ENCODE measurements at regions not wholly inside any gene's neighbourhood (a gene's known extent, or its start where the extent isn't known, plus 50 kb on each side); places are given as distances from the start of the nearest gene placed in this dataset.

DNA sequence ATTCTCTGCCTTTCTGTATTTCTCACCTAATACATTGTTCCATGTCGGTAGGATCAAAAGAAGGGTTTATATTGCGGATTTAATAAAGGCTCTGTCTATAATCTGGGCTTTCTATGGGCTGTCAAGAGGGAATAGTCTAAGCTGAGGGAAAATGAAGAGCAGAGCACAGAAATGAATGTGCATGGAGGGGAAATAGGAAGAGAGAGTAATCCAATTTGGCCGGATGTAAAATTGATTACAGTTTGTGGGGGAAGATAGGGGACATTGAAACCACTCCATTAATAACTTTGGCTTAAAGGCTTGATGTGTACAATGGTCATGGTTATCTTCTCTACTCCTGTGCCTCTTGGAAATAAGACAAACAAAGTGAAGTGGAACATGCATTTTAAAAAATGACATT, 334.2 kb upstream of the CDH8 start:
- H3K4me3 ChIP-seq (ENCODE audit: low read depth, low read length), result no peak overlapping the region
- DNase-seq (ENCODE audit: low read depth), result no peak
- TF ChIP-seq, protein P1, sequence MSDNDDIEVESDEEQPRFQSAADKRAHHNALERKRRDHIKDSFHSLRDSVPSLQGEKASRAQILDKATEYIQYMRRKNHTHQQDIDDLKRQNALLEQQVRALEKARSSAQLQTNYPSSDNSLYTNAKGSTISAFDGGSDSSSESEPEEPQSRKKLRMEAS (IDR thresholded peaks at IDR 0.05; ENCODE audit: low read depth, low read length), result no peak
- TF ChIP-seq, protein P2, sequence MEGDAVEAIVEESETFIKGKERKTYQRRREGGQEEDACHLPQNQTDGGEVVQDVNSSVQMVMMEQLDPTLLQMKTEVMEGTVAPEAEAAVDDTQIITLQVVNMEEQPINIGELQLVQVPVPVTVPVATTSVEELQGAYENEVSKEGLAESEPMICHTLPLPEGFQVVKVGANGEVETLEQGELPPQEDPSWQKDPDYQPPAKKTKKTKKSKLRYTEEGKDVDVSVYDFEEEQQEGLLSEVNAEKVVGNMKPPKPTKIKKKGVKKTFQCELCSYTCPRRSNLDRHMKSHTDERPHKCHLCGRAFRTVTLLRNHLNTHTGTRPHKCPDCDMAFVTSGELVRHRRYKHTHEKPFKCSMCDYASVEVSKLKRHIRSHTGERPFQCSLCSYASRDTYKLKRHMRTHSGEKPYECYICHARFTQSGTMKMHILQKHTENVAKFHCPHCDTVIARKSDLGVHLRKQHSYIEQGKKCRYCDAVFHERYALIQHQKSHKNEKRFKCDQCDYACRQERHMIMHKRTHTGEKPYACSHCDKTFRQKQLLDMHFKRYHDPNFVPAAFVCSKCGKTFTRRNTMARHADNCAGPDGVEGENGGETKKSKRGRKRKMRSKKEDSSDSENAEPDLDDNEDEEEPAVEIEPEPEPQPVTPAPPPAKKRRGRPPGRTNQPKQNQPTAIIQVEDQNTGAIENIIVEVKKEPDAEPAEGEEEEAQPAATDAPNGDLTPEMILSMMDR (IDR thresholded peaks at IDR 0.05; ENCODE audit: low read depth, low read length), result no peak
- TF ChIP-seq POLR2A (IDR thresholded peaks at IDR 0.05; ENCODE audit: extremely low read depth, insufficient read length), result no peak

DNA sequence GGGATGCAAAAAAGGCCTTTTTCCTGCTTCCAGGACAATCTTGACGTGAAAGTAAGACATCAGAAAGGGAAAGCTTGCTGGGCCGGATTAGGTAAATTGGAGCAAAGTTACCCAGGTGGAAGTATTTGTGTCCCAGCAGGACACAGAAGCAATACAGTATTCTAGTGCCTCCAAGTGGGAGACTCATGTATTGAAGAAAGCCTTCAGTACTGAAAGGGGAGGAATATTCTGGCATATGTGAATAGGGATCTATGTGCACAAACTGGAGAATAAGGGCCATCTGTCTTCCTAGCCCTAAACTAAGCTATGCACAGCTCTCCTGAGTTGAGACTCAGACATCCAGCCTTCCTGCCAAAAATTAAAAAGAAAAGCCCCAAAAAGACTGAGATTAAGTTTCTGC, 327.3 kb upstream of the CDH8 start:
- no peak overlapping the region for H3K4me3 ChIP-seq (ENCODE audit: low read depth, low read length)
- peak; percentile 2 for DNase-seq (ENCODE audit: low read depth)
- no peak for TF ChIP-seq POLR2A (IDR thresholded peaks at IDR 0.05; ENCODE audit: extremely low read depth, insufficient read length)
- no peak for TF ChIP-seq MYC (IDR thresholded peaks at IDR 0.05; ENCODE audit: low read depth, low read length)
- TF ChIP-seq, protein P1 (IDR thresholded peaks at IDR 0.05; ENCODE audit: low read depth, low read length), result no peak
- TF ChIP-seq, protein P2 (IDR thresholded peaks at IDR 0.05; ENCODE audit: low read depth, low read length), result no peak

DNA sequence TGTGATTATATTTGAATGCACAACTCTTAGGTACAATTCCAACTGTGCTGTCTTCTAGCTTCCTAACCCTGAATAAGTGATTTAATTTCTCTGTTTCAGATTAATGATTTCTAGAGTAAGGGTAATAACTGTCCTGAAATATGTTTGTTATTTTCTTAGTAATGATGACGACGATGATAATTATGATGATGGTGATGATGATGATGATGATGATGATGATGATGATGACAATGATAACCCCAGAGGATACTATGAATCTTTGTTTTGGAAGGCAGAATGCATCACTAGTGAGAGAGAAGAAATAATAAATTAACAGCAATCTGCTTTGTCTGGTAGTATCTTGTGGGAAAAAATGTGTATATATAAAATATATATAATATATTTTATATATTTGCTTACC, 317.1 kb upstream of the CDH8 start:
- TF ChIP-seq, protein P2 (IDR thresholded peaks at IDR 0.05; ENCODE audit: low read depth, low read length), result no peak
- TF ChIP-seq POLR2A (IDR thresholded peaks at IDR 0.05; ENCODE audit: extremely low read depth, insufficient read length) (no peak), MYC (IDR thresholded peaks at IDR 0.05; ENCODE audit: low read depth, low read length) (no peak)
- TF ChIP-seq, protein P1 (IDR thresholded peaks at IDR 0.05; ENCODE audit: low read depth, low read length), result no peak
- DNase-seq (ENCODE audit: low read depth), result no peak
- H3K4me3 ChIP-seq (ENCODE audit: low read depth, low read length), result no peak overlapping the region

DNA sequence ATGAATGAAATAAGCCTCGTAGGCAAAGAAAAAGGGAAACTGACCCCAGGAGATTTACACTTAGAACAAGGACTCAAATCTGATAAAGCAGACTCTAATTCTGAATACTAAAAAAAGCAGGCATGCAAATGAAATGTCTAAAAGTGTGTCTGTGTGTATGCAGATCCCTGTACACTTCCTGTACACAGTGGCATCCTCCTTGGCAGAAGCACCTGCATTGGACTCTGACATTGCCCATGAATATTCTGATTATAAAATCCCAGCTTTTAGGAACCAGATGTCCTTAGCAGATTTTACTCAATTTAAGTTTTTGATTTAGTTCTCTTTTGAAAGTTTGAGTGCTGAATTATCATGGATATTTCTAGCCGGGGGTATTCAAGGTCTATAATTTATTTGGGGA, 306.0 kb upstream of the CDH8 start:
- TF ChIP-seq, protein P1 (IDR thresholded peaks at IDR 0.05; ENCODE audit: low read depth, low read length), result no peak
- no peak for TF ChIP-seq POLR2A (IDR thresholded peaks at IDR 0.05; ENCODE audit: extremely low read depth, insufficient read length)
- TF ChIP-seq, protein P2 (IDR thresholded peaks at IDR 0.05; ENCODE audit: low read depth, low read length), result no peak
- no peak for DNase-seq (ENCODE audit: low read depth)
- no peak overlapping the region for H3K4me3 ChIP-seq (ENCODE audit: low read depth, low read length)

DNA sequence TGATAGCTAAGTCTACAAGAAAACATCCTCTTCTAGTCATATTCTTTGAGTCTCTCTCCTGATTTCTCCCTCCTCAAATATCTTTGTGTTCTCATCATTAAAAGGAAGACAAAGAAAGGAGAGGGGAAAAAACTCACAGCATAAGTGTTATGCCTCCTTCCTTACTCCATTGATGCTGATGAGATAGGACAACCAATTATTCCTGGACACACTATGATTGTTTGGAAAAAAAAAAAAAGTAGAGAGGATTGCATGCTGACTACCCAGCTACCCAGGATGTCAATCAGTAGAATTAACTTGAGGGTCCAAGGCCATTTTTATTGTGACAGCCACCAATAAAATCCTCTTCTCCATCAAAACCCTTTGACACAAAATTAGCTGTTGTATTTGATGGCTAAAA, 299.1 kb upstream of the CDH8 start:
- TF ChIP-seq, protein P1 (IDR thresholded peaks at IDR 0.05; ENCODE audit: low read depth, low read length), result no peak
- TF ChIP-seq, protein P2 (IDR thresholded peaks at IDR 0.05; ENCODE audit: low read depth, low read length), result no peak
- TF ChIP-seq MYC (IDR thresholded peaks at IDR 0.05; ENCODE audit: low read depth, low read length) (no peak), POLR2A (IDR thresholded peaks at IDR 0.05; ENCODE audit: extremely low read depth, insufficient read length) (no peak)
- no peak for DNase-seq (ENCODE audit: low read depth)
- H3K4me3 ChIP-seq (ENCODE audit: low read depth, low read length), result no peak overlapping the region

DNA sequence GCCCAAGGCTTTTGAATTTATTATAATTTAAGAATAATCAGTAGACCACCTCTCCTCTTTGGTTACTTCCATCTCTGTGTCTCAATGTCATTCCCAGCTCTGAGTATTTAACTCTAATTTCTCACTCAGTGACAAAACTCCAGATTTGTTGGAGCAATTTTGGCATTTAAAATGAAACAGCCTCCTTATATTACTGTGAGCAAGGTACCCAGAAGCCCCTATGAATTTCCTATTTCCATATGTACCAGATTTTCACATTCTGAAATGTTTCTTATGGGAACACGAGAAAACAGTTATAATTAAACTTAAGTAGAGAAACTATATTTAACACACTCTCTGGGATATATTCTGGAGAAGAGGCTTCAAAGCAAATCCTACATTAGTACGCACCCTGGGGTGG, 285.4 kb upstream of the CDH8 start:
- no peak for DNase-seq (ENCODE audit: low read depth)
- H3K4me3 ChIP-seq (ENCODE audit: low read depth, low read length), result no peak overlapping the region
- TF ChIP-seq, protein P2 (IDR thresholded peaks at IDR 0.05; ENCODE audit: low read depth, low read length), result no peak
- TF ChIP-seq POLR2A (IDR thresholded peaks at IDR 0.05; ENCODE audit: extremely low read depth, insufficient read length) (no peak), MYC (IDR thresholded peaks at IDR 0.05; ENCODE audit: low read depth, low read length) (no peak)
- TF ChIP-seq, protein P1 (IDR thresholded peaks at IDR 0.05; ENCODE audit: low read depth, low read length), result no peak
